K562 (cell line): ENCODE measurements at regions not wholly inside any gene's neighbourhood (a gene's known extent, or its start where the extent isn't known, plus 50 kb on each side); places are given as distances from the start of the nearest gene placed in this dataset.

Experiments used
- ATAC-seq: fragments of 200-7000 bp; cut with Tn5 transposase; 3 replicates; pipeline ENCODE4 v1.9.1; 2020; ENCODE audit warnings: moderate library complexity
- BruUV-seq: library from RNA; stranded (reverse); fragments of 400-500 nt; replicated peaks from 2 replicates; lab custom pipeline; 2021; lab: Mats Ljungman, UMichigan
- CTCF ChIA-PET: fragments of 300-600 bp; formaldehyde crosslinking; extraction: SDS; loops from one replicate; lab custom pipeline; 2021; ENCODE audit warnings: low intra/inter-chr PET ratio; lab: Yijun Ruan, JAX
- POLR2A ChIA-PET: fragments of 300-600, 350-650 bp; sonication (Branson Sonifier 250); formaldehyde crosslinking; extraction: SDS; loops from one replicate; lab custom pipeline; 2021; ENCODE audit warnings: antibody characterized with exemption, inconsistent platforms; lab: Yijun Ruan, JAX
- DNase-seq, 4 experiments: peaks; one replicate each; pipeline versions ENCODE4 v3.0.0 to v3.0.0-alpha.2; 2011 to 2018; ENCODE audit warnings: low spot score in 3 of 4, mixed read lengths in 3 of 4; ENCODE audit errors: extremely low read depth in 1 of 4
- FAIRE-seq: peaks from 2 replicates; lab custom pipeline; 2011; peaks lifted over from hg19 to GRCh38; lab: Jason Lieb, UNC
- H2AFZ ChIP-seq: 2 replicates; pipeline ENCODE4 v1.6.0; 2011; ENCODE audit warnings: low read depth, low read length, control low read depth, inconsistent platforms
- H3K27ac ChIP-seq: fragments of 200-600 bp; 3 replicates; pipeline ENCODE4 v1.8.0; 2011; ENCODE audit warnings: low read depth, mild to moderate bottlenecking, control low read depth, inconsistent platforms, low read length, moderate library complexity, mixed read lengths; ENCODE audit errors: extremely low read depth
- H3K27me3 ChIP-seq, 2 experiments: fragments of 300-600 bp in 1 of 2; 2 replicates in 1 of 2; 3 replicates in 1 of 2; pipeline versions ENCODE4 v1.6.0 to v1.8.0; 2011; ENCODE audit warnings: inconsistent platforms in 2 of 2, low read length in 2 of 2, mild to moderate bottlenecking in 1 of 2, mixed read lengths in 1 of 2, moderate library complexity in 1 of 2; ENCODE audit not compliant: control insufficient read depth in 2 of 2, insufficient read depth in 2 of 2
- H3K36me3 ChIP-seq: fragments of 300-600 bp; 3 replicates; pipeline ENCODE4 v1.8.0; 2011; ENCODE audit warnings: mild to moderate bottlenecking, low read length, inconsistent platforms; ENCODE audit not compliant: control insufficient read depth, insufficient read depth
- H3K4me1 ChIP-seq, 2 experiments: fragments of 200-600 bp in 1 of 2; replicated peaks in 1 of 2; 2 replicates in 1 of 2; 3 replicates in 1 of 2; pipeline versions ENCODE4 v1.5.1 to v1.8.0; 2011; ENCODE audit warnings: inconsistent platforms in 2 of 2, low read length in 2 of 2, mild to moderate bottlenecking in 1 of 2, mixed read lengths in 1 of 2, moderate library complexity in 1 of 2; ENCODE audit not compliant: control insufficient read depth in 2 of 2, insufficient read depth in 2 of 2
- H3K4me2 ChIP-seq: 2 replicates; pipeline ENCODE4 v1.6.1; 2011; ENCODE audit warnings: low read length, control low read depth, inconsistent platforms, mixed read lengths; ENCODE audit not compliant: insufficient read depth
- H3K4me3 ChIP-seq: fragments of 200-600 bp; sonication (generic), shearing (Covaris generic); 2 replicates; pipeline ENCODE4 v1.5.1; 2016; ENCODE audit warnings: control low read depth, inconsistent platforms
- H3K79me2 ChIP-seq: fragments of 200-600 bp; 3 replicates; pipeline ENCODE4 v1.8.0; 2011; ENCODE audit warnings: low read length, inconsistent platforms; ENCODE audit not compliant: control insufficient read depth, insufficient read depth
- H3K9ac ChIP-seq, 2 experiments: 2 replicates each; pipeline versions ENCODE4 v1.6.0 to v1.6.1; 2011; ENCODE audit warnings: low read depth in 2 of 2, low read length in 2 of 2, control low read depth in 1 of 2, inconsistent platforms in 1 of 2, mild to moderate bottlenecking in 1 of 2, mixed read lengths in 1 of 2; ENCODE audit not compliant: insufficient read depth in 1 of 2
- H3K9me1 ChIP-seq: one replicate; pipeline ENCODE4 v1.6.0; 2011; ENCODE audit warnings: inconsistent platforms, mild to moderate bottlenecking, low read length, moderate library complexity; ENCODE audit not compliant: control insufficient read depth, insufficient read depth
- H3K9me3 ChIP-seq: replicated peaks from 2 replicates; pipeline ENCODE4 v1.5.1; 2011; ENCODE audit warnings: low read depth, low read length, inconsistent platforms; ENCODE audit not compliant: control insufficient read depth, insufficient read depth
- H4K20me1 ChIP-seq: replicated peaks from 2 replicates; pipeline ENCODE4 v1.6.1; 2011; ENCODE audit warnings: low read length, inconsistent platforms, mixed read lengths; ENCODE audit not compliant: control insufficient read depth, insufficient read depth
- CBX1 ChIP-seq: sonication (generic); IDR thresholded peaks from 2 replicates; pipeline ENCODE4 v1.6.1; 2016; ENCODE audit warnings: antibody characterized with exemption, low read depth, mild to moderate bottlenecking
- DMBX1 ChIP-seq: fragments of 250-450 bp; sonication (Bioruptor Pico); IDR thresholded peaks from 2 replicates; pipeline ENCODE4 v1.8.0; 2022; ENCODE audit warnings: inconsistent platforms, mild to moderate bottlenecking, moderate library complexity, borderline replicate concordance
- ETS2 ChIP-seq: IDR thresholded peaks from 2 replicates; pipeline ENCODE4 v1.6.1; 2016; ENCODE audit warnings: borderline replicate concordance, missing genetic modification characterization, mild to moderate bottlenecking, moderate library complexity, missing compliant biosample characterization; ENCODE audit not compliant: poor library complexity, severe bottlenecking
- HSF4 ChIP-seq: fragments of 250-450 bp; sonication (Bioruptor Pico); IDR thresholded peaks from 2 replicates; pipeline ENCODE4 v2.1.2; 2022; ENCODE audit warnings: mild to moderate bottlenecking, moderate library complexity, borderline replicate concordance
- JUNB ChIP-seq: fragments of 450-650 bp; formaldehyde crosslinking; conservative IDR thresholded peaks from 2 replicates; pipeline ENCODE4 v1.4.0; 2020; ENCODE audit warnings: mild to moderate bottlenecking
- KLF16 ChIP-seq: IDR thresholded peaks from 2 replicates; pipeline ENCODE4 v1.6.1; 2016; ENCODE audit warnings: antibody characterized with exemption
- MAFF ChIP-seq: IDR thresholded peaks from 2 replicates; pipeline ENCODE4 v1.6.1; 2012; ENCODE audit warnings: low read length, improper control_type of control experiment
- MAZ ChIP-seq, 2 experiments: fragments of 450-650 bp in 1 of 2; sonication (generic) in 1 of 2; formaldehyde crosslinking; IDR thresholded peaks in 1 of 2; conservative IDR thresholded peaks in 1 of 2; 2 replicates each; pipeline versions ENCODE4 v1.4.0 to v1.5.0; 2020; ENCODE audit warnings: mild to moderate bottlenecking in 1 of 2, missing genetic modification reagents in 1 of 2
- SNRNP70 ChIP-seq: fragments of 200-400 bp; formaldehyde crosslinking; optimal IDR thresholded peaks from 2 replicates; pipeline ENCODE3; 2017; ENCODE audit warnings: low read depth, low read length
- TFAM ChIP-seq: fragments of 250-450 bp; sonication (Bioruptor Pico); conservative IDR thresholded peaks from 2 replicates; pipeline ENCODE4 v1.5.0; 2021; ENCODE audit warnings: mild to moderate bottlenecking, moderate library complexity
- U2AF1 ChIP-seq: fragments of 200-400 bp; formaldehyde crosslinking; optimal IDR thresholded peaks from 2 replicates; pipeline ENCODE3; 2017; ENCODE audit warnings: mild to moderate bottlenecking, low read depth, low read length, moderate library complexity
- ZNF121 ChIP-seq: sonication (generic); formaldehyde crosslinking; conservative IDR thresholded peaks from 2 replicates; pipeline ENCODE4 v1.8.0; 2022; ENCODE audit warnings: missing genetic modification reagents
- ZNF197 ChIP-seq: fragments of 200-800 bp; sonication (Bioruptor generic); IDR thresholded peaks from 2 replicates; pipeline ENCODE4 v1.6.1; 2016; ENCODE audit warnings: low read depth, missing genetic modification characterization, missing compliant biosample characterization
- ZNF24 ChIP-seq: fragments of 450-650 bp; IDR thresholded peaks from 2 replicates; pipeline ENCODE4 v1.6.1; 2016
- ZNF444 ChIP-seq: fragments of 250-450 bp; sonication (Bioruptor Pico); IDR thresholded peaks from 2 replicates; pipeline ENCODE4 v1.4.0; 2020; ENCODE audit warnings: mild to moderate bottlenecking, moderate library complexity
- ZNF79 ChIP-seq: fragments of 250-450 bp; sonication (Bioruptor Pico); IDR thresholded peaks from 2 replicates; pipeline ENCODE4 v1.4.0; 2020; ENCODE audit warnings: low read depth, mild to moderate bottlenecking, moderate library complexity
- WGBS: fragments of 100-300 bp; shearing (Covaris generic); methylation state at CpG from one replicate; pipeline ENCODE4 v1.1.6; 2016; ENCODE audit warnings: low coverage, mixed read lengths; ENCODE audit not compliant: insufficient coverage; ENCODE audit errors: missing lambda C conversion rate; 5-methylcytosine and 5-hydroxymethylcytosine counted together
- in situ Hi-C: fragments of 300-500 bp; cut with MboI; formaldehyde crosslinking; loops from 4 replicates; pipeline ENCODE4 v1.15.0; 2018; ENCODE audit warnings: inconsistent platforms, mixed read lengths
- intact Hi-C: fragments of 100-400 bp; cut with micrococcal nuclease; formaldehyde crosslinking; loops from 2 replicates; pipeline ENCODE4 v1.14.2; 2022
- TF ChIP-seq, protein P1 (sequence below): fragments of 250-450 bp; sonication (Bioruptor Pico); IDR thresholded peaks from 2 replicates; pipeline ENCODE4 v1.8.0; 2022; ENCODE audit warnings: moderate library complexity, mild to moderate bottlenecking, inconsistent platforms
- TF ChIP-seq, protein P2 (sequence below): sonication (generic); formaldehyde crosslinking; IDR thresholded peaks from 2 replicates; pipeline ENCODE4 v1.8.1; 2023; ENCODE audit warnings: missing genetic modification reagents, mild to moderate bottlenecking, borderline replicate concordance
- TF ChIP-seq, protein P3 (sequence below), 2 experiments: fragments of 450-650 bp; IDR thresholded peaks; 2 replicates each; pipeline ENCODE4 v1.6.1; 2016

DNA sequence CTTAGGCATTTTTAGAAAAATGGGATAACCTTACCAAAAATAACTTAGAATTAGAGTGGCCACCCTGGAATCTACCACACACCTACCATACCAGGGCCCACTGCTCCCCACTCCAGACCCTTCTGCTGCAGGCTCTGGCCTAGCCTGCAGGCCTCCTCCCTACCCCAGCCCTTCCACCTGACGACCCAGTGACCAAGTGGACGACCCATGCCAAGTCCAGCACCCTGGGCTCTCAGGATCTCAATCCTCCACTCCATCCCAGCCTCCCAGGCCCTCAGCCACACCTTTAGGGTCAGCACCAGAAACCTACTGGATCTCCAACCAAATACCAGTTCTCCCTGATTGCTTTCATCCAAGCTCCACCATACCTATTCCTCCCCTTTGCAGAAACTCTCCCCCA is 145.8 kb downstream of the TPRA1 start:
- no peak for ATAC-seq
- intact Hi-C loops = no loop called here
- H3K4me2 ChIP-seq = no peak overlapping the region
- no peak overlapping the region for H2AFZ ChIP-seq
- no peak for FAIRE-seq
- H3K27me3 ChIP-seq = peaks cover 0 to 4% of the 10 kb centered on the region in 2 experiments; a peak in 1 of 5 replicates
- ChIA-PET CTCF (no interaction called here), POLR2A (no interaction called here)
- no peak overlapping the region for H3K9ac ChIP-seq
- no peaks in the 10 kb centered on the region for H3K4me1 ChIP-seq
- no peaks in the 10 kb centered on the region for H3K36me3 ChIP-seq
- no peaks in the 10 kb centered on the region for H4K20me1 ChIP-seq
- no peak for DNase-seq
- H3K27ac ChIP-seq = no peak overlapping the region
- no peaks in the 10 kb centered on the region for H3K9me3 ChIP-seq
- H3K79me2 ChIP-seq = no peaks in the 10 kb centered on the region
- no peak for TF ChIP-seq MAFF
- no peak for TF ChIP-seq ZNF444
- no peak for TF ChIP-seq ZNF79 (CRISPR knock-in tag)
- TF ChIP-seq, protein P1, sequence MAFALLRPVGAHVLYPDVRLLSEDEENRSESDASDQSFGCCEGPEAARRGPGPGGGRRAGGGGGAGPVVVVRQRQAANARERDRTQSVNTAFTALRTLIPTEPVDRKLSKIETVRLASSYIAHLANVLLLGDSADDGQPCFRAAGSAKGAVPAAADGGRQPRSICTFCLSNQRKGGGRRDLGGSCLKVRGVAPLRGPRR = no peak
- no peak for TF ChIP-seq MAZ (CRISPR knock-in tag; conservative IDR thresholded peaks at IDR 0.05 in 1 of 2, IDR thresholded peaks at IDR 0.05 in 1 of 2)
- TF ChIP-seq TFAM (CRISPR knock-in tag) = no peak
- no peak for TF ChIP-seq ETS2 (tag)
- TF ChIP-seq, protein P2, sequence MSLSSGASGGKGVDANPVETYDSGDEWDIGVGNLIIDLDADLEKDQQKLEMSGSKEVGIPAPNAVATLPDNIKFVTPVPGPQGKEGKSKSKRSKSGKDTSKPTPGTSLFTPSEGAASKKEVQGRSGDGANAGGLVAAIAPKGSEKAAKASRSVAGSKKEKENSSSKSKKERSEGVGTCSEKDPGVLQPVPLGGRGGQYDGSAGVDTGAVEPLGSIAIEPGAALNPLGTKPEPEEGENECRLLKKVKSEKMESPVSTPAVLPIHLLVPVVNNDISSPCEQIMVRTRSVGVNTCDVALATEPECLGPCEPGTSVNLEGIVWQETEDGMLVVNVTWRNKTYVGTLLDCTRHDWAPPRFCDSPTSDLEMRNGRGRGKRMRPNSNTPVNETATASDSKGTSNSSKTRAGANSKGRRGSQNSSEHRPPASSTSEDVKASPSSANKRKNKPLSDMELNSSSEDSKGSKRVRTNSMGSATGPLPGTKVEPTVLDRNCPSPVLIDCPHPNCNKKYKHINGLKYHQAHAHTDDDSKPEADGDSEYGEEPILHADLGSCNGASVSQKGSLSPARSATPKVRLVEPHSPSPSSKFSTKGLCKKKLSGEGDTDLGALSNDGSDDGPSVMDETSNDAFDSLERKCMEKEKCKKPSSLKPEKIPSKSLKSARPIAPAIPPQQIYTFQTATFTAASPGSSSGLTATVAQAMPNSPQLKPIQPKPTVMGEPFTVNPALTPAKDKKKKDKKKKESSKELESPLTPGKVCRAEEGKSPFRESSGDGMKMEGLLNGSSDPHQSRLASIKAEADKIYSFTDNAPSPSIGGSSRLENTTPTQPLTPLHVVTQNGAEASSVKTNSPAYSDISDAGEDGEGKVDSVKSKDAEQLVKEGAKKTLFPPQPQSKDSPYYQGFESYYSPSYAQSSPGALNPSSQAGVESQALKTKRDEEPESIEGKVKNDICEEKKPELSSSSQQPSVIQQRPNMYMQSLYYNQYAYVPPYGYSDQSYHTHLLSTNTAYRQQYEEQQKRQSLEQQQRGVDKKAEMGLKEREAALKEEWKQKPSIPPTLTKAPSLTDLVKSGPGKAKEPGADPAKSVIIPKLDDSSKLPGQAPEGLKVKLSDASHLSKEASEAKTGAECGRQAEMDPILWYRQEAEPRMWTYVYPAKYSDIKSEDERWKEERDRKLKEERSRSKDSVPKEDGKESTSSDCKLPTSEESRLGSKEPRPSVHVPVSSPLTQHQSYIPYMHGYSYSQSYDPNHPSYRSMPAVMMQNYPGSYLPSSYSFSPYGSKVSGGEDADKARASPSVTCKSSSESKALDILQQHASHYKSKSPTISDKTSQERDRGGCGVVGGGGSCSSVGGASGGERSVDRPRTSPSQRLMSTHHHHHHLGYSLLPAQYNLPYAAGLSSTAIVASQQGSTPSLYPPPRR (CRISPR knock-in tag) = no peak
- no peak for TF ChIP-seq CBX1
- TF ChIP-seq U2AF1 = no peak
- no peak for TF ChIP-seq SNRNP70
- no peak for TF ChIP-seq ZNF121 (CRISPR knock-in tag)
- TF ChIP-seq JUNB (CRISPR knock-in tag) = no peak
- TF ChIP-seq, protein P3, sequence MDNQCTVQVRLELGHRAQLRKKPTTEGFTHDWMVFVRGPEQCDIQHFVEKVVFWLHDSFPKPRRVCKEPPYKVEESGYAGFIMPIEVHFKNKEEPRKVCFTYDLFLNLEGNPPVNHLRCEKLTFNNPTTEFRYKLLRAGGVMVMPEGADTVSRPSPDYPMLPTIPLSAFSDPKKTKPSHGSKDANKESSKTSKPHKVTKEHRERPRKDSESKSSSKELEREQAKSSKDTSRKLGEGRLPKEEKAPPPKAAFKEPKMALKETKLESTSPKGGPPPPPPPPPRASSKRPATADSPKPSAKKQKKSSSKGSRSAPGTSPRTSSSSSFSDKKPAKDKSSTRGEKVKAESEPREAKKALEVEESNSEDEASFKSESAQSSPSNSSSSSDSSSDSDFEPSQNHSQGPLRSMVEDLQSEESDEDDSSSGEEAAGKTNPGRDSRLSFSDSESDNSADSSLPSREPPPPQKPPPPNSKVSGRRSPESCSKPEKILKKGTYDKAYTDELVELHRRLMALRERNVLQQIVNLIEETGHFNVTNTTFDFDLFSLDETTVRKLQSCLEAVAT (IDR thresholded peaks at IDR 0.05) = no peak
- no peak for TF ChIP-seq KLF16
- no peak for TF ChIP-seq ZNF197 (CRISPR knock-in tag)
- no peak for TF ChIP-seq DMBX1 (CRISPR knock-in tag)
- TF ChIP-seq ZNF24 = no peak
- no peak for TF ChIP-seq HSF4 (CRISPR knock-in tag)
- TF ChIP-seq, all 486 proteins: peak for 0
- no peak overlapping the region for H3K4me3 ChIP-seq
- WGBS = 0% methylated on average over 2 of the region's 2 CpGs
- no TSS peak for BruUV-seq
- no peaks in the 10 kb centered on the region for H3K9me1 ChIP-seq
- in situ Hi-C loops = no loop called here
